ENCODE measurements at regions not wholly inside any gene's neighbourhood (a gene's known extent, or its start where the extent isn't known, plus 50 kb on each side); places are given as distances from the start of the nearest gene placed in this dataset.

GRCh38 chr3:197425485-197426120 is 127.2 kb upstream of the DLG1 start:
- Mint-ChIP-seq H3K9me3 (no peaks in the 10 kb centered on the region), H3K27me3 (peaks cover 22% of the 10 kb centered on the region), H3K4me3 (no peak overlapping the region), H3K4me1 (peaks cover 8% of the 10 kb centered on the region), H3K36me3 (ENCODE audit: low read depth) (no peaks in the 10 kb centered on the region), H3K27ac (no peak overlapping the region)
- intact Hi-C loops (cut with micrococcal nuclease), result no loop called here
- no peak for TF ChIP-seq CTCF (IDR thresholded peaks at IDR 0.05)
- CTCF ChIA-PET, result no interaction called here
- DNase-seq (no peak), ATAC-seq (ENCODE audit: low read depth) (no peak)
- POLR2A ChIA-PET, result no interaction called here

GRCh38 chr3:197424674-197425484 is 126.5 kb upstream of the DLG1 start:
- Mint-ChIP-seq H3K4me3 (no peak overlapping the region), H3K27ac (no peak overlapping the region), H3K4me1 (peaks cover 8% of the 10 kb centered on the region), H3K36me3 (ENCODE audit: low read depth) (no peaks in the 10 kb centered on the region), H3K27me3 (peaks cover 18% of the 10 kb centered on the region), H3K9me3 (no peaks in the 10 kb centered on the region)
- no peak for ATAC-seq (ENCODE audit: low read depth)
- CTCF ChIA-PET, result no interaction called here
- intact Hi-C loops (cut with micrococcal nuclease), result no loop called here
- POLR2A ChIA-PET, result no interaction called here
- TF ChIP-seq CTCF (IDR thresholded peaks at IDR 0.05), result no peak
- no peak for DNase-seq

GRCh38 chr3:197424266-197424665 is 125.9 kb upstream of the DLG1 start:
- ChIA-PET CTCF (no interaction called here), POLR2A (no interaction called here)
- Mint-ChIP-seq H3K4me3 (no peak overlapping the region), H3K27me3 (peaks cover 17% of the 10 kb centered on the region), H3K36me3 (ENCODE audit: low read depth) (no peaks in the 10 kb centered on the region), H3K9me3 (no peaks in the 10 kb centered on the region), H3K4me1 (peaks cover 8% of the 10 kb centered on the region), H3K27ac (no peak overlapping the region)
- no peak for ATAC-seq (ENCODE audit: low read depth)
- no peak for TF ChIP-seq CTCF (IDR thresholded peaks at IDR 0.05)
- intact Hi-C loops (cut with micrococcal nuclease), result no loop called here
- DNase-seq, result no peak

- H3K4me3 Mint-ChIP-seq, result no peak overlapping the region
- TF ChIP-seq CTCF (IDR thresholded peaks at IDR 0.05), result no peak
- ATAC-seq (ENCODE audit: low read depth) (no peak), DNase-seq (no peak)
- H3K36me3 Mint-ChIP-seq (ENCODE audit: low read depth), result no peaks in the 10 kb centered on the region
- H3K9me3 Mint-ChIP-seq, result no peaks in the 10 kb centered on the region
- peaks cover 17% of the 10 kb centered on the region for H3K27me3 Mint-ChIP-seq
- H3K27ac Mint-ChIP-seq, result no peak overlapping the region
- intact Hi-C loops (cut with micrococcal nuclease), result no loop called here
- POLR2A ChIA-PET, result no interaction called here
- H3K4me1 Mint-ChIP-seq, result peaks cover 4% of the 10 kb centered on the region
- CTCF ChIA-PET, result no interaction called here
Measured at GRCh38 chr3:197423376-197423775, 125.0 kb upstream of the DLG1 start.

- no peak for TF ChIP-seq CTCF (IDR thresholded peaks at IDR 0.05)
- ChIA-PET POLR2A (no interaction called here), CTCF (no interaction called here)
- Mint-ChIP-seq H3K36me3 (ENCODE audit: low read depth) (no peaks in the 10 kb centered on the region), H3K4me1 (no peaks in the 10 kb centered on the region), H3K27me3 (peaks cover 17% of the 10 kb centered on the region), H3K4me3 (no peak overlapping the region), H3K27ac (no peak overlapping the region), H3K9me3 (no peaks in the 10 kb centered on the region)
- no peak for DNase-seq
- ATAC-seq (ENCODE audit: low read depth), result no peak
- intact Hi-C loops (cut with micrococcal nuclease), result no loop called here
Measured at GRCh38 chr3:197422506-197422905, 124.1 kb upstream of the DLG1 start.

Measured in activated B cell treated with CpG ODN at 0.5 μM for 24 hours (primary cell).